ENCODE measurements at regions not wholly inside any gene's neighbourhood (a gene's known extent, or its start where the extent isn't known, plus 50 kb on each side); places are given as distances from the start of the nearest gene placed in this dataset.

- TF ChIP-seq, protein P1, sequence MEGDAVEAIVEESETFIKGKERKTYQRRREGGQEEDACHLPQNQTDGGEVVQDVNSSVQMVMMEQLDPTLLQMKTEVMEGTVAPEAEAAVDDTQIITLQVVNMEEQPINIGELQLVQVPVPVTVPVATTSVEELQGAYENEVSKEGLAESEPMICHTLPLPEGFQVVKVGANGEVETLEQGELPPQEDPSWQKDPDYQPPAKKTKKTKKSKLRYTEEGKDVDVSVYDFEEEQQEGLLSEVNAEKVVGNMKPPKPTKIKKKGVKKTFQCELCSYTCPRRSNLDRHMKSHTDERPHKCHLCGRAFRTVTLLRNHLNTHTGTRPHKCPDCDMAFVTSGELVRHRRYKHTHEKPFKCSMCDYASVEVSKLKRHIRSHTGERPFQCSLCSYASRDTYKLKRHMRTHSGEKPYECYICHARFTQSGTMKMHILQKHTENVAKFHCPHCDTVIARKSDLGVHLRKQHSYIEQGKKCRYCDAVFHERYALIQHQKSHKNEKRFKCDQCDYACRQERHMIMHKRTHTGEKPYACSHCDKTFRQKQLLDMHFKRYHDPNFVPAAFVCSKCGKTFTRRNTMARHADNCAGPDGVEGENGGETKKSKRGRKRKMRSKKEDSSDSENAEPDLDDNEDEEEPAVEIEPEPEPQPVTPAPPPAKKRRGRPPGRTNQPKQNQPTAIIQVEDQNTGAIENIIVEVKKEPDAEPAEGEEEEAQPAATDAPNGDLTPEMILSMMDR (IDR thresholded peaks at IDR 0.05): no peak
- no peak for TF ChIP-seq POLR2A (IDR thresholded peaks at IDR 0.05)
Measured at GRCh38 chr2:74083750-74084149, 64.0 kb downstream of the BOLA3 start.
